ENCODE measurements at regions not wholly inside any gene's neighbourhood (a gene's known extent, or its start where the extent isn't known, plus 50 kb on each side); places are given as distances from the start of the nearest gene placed in this dataset.

DNA sequence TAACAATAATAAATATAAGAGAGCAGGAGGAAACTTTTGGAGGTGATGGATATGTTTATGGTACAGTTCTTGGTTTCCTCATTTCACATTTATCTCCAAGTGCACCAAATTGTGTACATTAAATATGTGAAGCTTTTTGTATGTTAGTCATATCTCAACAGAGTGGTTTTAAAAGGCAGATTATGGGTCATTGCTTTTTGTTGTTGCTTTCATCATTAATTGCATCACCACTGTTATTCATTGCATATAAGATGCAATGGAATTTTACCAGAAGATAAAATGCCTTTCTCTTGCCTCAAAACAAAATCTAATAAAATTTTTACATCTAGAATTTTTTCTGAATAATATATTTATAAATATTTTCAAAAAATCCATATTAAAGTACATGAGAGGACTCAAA lies 1198.9 kb upstream of the GBE1 start:
- no peak for TF ChIP-seq RFX5 (IDR thresholded peaks at IDR 0.05)
- TF ChIP-seq, protein P1, sequence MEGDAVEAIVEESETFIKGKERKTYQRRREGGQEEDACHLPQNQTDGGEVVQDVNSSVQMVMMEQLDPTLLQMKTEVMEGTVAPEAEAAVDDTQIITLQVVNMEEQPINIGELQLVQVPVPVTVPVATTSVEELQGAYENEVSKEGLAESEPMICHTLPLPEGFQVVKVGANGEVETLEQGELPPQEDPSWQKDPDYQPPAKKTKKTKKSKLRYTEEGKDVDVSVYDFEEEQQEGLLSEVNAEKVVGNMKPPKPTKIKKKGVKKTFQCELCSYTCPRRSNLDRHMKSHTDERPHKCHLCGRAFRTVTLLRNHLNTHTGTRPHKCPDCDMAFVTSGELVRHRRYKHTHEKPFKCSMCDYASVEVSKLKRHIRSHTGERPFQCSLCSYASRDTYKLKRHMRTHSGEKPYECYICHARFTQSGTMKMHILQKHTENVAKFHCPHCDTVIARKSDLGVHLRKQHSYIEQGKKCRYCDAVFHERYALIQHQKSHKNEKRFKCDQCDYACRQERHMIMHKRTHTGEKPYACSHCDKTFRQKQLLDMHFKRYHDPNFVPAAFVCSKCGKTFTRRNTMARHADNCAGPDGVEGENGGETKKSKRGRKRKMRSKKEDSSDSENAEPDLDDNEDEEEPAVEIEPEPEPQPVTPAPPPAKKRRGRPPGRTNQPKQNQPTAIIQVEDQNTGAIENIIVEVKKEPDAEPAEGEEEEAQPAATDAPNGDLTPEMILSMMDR (IDR thresholded peaks at IDR 0.05) = no peak
- no peak for TF ChIP-seq JUNB (IDR thresholded peaks at IDR 0.05)
- no peak for TF ChIP-seq FOSB (CRISPR knock-in tag; IDR thresholded peaks at IDR 0.05)
- no peak for TF ChIP-seq POLR2A (IDR thresholded peaks at IDR 0.05; ENCODE audit: low read length)
- no peak for TF ChIP-seq EP300 (IDR thresholded peaks at IDR 0.05)
- TF ChIP-seq, protein P2, sequence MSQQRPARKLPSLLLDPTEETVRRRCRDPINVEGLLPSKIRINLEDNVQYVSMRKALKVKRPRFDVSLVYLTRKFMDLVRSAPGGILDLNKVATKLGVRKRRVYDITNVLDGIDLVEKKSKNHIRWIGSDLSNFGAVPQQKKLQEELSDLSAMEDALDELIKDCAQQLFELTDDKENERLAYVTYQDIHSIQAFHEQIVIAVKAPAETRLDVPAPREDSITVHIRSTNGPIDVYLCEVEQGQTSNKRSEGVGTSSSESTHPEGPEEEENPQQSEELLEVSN (IDR thresholded peaks at IDR 0.05; ENCODE audit: borderline replicate concordance, low read depth) = no peak
- no peak for TF ChIP-seq MAZ (IDR thresholded peaks at IDR 0.05; ENCODE audit: borderline replicate concordance, low read depth, low read length)
- no peak for TF ChIP-seq SREBF2 (IDR thresholded peaks at IDR 0.05)
